CD1c-positive myeloid dendritic cell (primary cell): ENCODE measurements at regions not wholly inside any gene's neighbourhood (a gene's known extent, or its start where the extent isn't known, plus 50 kb on each side); places are given as distances from the start of the nearest gene placed in this dataset.

Experiments used
- DNase-seq: peaks from one replicate; pipeline ENCODE4 v3.0.0-alpha.2; 2016; ENCODE audit errors: extremely low spot score

- no peak for DNase-seq
These were observed 224.3 kb downstream of the SEC14L1 start for GRCh38 chr17:77364941-77365583.

- peak; percentile 16 for DNase-seq
These were observed 224.9 kb downstream of the SEC14L1 start for GRCh38 chr17:77365584-77366186.

GRCh38 chr17:77366206-77366557, 225.4 kb downstream of the SEC14L1 start:
- peak; percentile 23 for DNase-seq

- no peak for DNase-seq
These were observed 225.9 kb downstream of the SEC14L1 start for GRCh38 chr17:77366558-77367245.

GRCh38 chr17:77369544-77369971, 228.8 kb downstream of the SEC14L1 start:
- DNase-seq, result no peak

- no peak for DNase-seq
These were observed 229.8 kb downstream of the SEC14L1 start for GRCh38 chr17:77370586-77370985.

- DNase-seq, result no peak
These were observed 230.5 kb downstream of the SEC14L1 start for GRCh38 chr17:77371117-77371887.

- no peak for DNase-seq
These were observed 231.2 kb downstream of the SEC14L1 start for GRCh38 chr17:77371888-77372443.

- DNase-seq, result peak; percentile 70
These were observed 231.9 kb downstream of the SEC14L1 start for GRCh38 chr17:77372444-77373298.

- peak; percentile 55 for DNase-seq
These were observed 232.8 kb downstream of the SEC14L1 start for GRCh38 chr17:77373299-77374169.

GRCh38 chr17:77374170-77374936, 233.6 kb downstream of the SEC14L1 start:
- DNase-seq, result peak; percentile 78

GRCh38 chr17:77375108-77375916, 234.5 kb downstream of the SEC14L1 start:
- DNase-seq, result no peak

- peak; percentile 50 for DNase-seq
These were observed 235.3 kb downstream of the SEC14L1 start for GRCh38 chr17:77375917-77376651.

- no peak for DNase-seq
These were observed 236.3 kb downstream of the SEC14L1 start for GRCh38 chr17:77376795-77377709.

GRCh38 chr17:77377710-77378235, 237.0 kb downstream of the SEC14L1 start:
- no peak for DNase-seq

GRCh38 chr17:77378318-77379064, 237.7 kb downstream of the SEC14L1 start:
- DNase-seq, result no peak
